Lower lobe of right lung (tissue), 2 donors: ENCODE measurements at regions not wholly inside any gene's neighbourhood (a gene's known extent, or its start where the extent isn't known, plus 50 kb on each side); places are given as distances from the start of the nearest gene placed in this dataset.

Experiments used
- ATAC-seq, 2 donors: fragments of 200-7000 bp; cut with Tn5 transposase; one replicate each; pipeline ENCODE4 v1.9.1; 2020 to 2022; ENCODE audit warnings: mild to moderate bottlenecking in 2 of 2, moderate library complexity in 2 of 2
- DNase-seq: peaks from one replicate; pipeline ENCODE4 v3.0.0-alpha.2; 2020
- H3K27ac ChIP-seq: fragments of 200-600 bp; one replicate; pipeline ENCODE4 v1.8.0; 2022
- H3K27me3 ChIP-seq: fragments of 200-600 bp; one replicate; pipeline ENCODE4 v1.8.0; 2022; ENCODE audit warnings: low read depth
- H3K36me3 ChIP-seq: fragments of 200-600 bp; one replicate; pipeline ENCODE4 v1.8.0; 2022; ENCODE audit warnings: mild to moderate bottlenecking
- H3K4me1 ChIP-seq: fragments of 200-600 bp; one replicate; pipeline ENCODE4 v1.8.0; 2022
- H3K4me3 ChIP-seq: fragments of 200-600 bp; one replicate; pipeline ENCODE4 v1.8.0; 2022; ENCODE audit warnings: mild to moderate bottlenecking
- H3K9me3 ChIP-seq: fragments of 200-600 bp; one replicate; pipeline ENCODE4 v1.8.0; 2022
- CTCF ChIP-seq: fragments of 200-600 bp; IDR thresholded peaks from one replicate; pipeline ENCODE4 v1.8.0; 2022; ENCODE audit warnings: antibody characterized with exemption, mild to moderate bottlenecking
- intact Hi-C: fragments of 100-400 bp; cut with DNase I; formaldehyde crosslinking; loops from one replicate; pipeline ENCODE4 v1.11.0; 2022
- donor health status: DM: no; HTN: yes; CAD: no; lungs with severe emphysema.

- Histone ChIP-seq H3K27ac (no peak overlapping the region), H3K36me3 (no peaks in the 10 kb centered on the region), H3K27me3 (no peaks in the 10 kb centered on the region), H3K4me3 (no peak overlapping the region), H3K4me1 (no peaks in the 10 kb centered on the region), H3K9me3 (no peaks in the 10 kb centered on the region)
- TF ChIP-seq CTCF = no peak
- ATAC-seq = no peak
- no peak for DNase-seq
- intact Hi-C loops = no loop called here
Measured at GRCh38 chr2:128997166-128997866, 678.6 kb upstream of the HS6ST1 start.

- H3K4me3 ChIP-seq = no peak overlapping the region
- H3K36me3 ChIP-seq = no peaks in the 10 kb centered on the region
- H3K27me3 ChIP-seq = no peaks in the 10 kb centered on the region
- intact Hi-C loops = no loop called here
- H3K27ac ChIP-seq = no peak overlapping the region
- TF ChIP-seq CTCF = no peak
- DNase-seq = no peak
- no peaks in the 10 kb centered on the region for H3K4me1 ChIP-seq
- ATAC-seq = no peak
- no peaks in the 10 kb centered on the region for H3K9me3 ChIP-seq
Measured at GRCh38 chr2:129001926-129002325, 683.3 kb upstream of the HS6ST1 start.

- DNase-seq = no peak
- Histone ChIP-seq H3K4me3 (no peak overlapping the region), H3K36me3 (no peaks in the 10 kb centered on the region), H3K27me3 (no peaks in the 10 kb centered on the region), H3K4me1 (no peaks in the 10 kb centered on the region), H3K9me3 (no peaks in the 10 kb centered on the region), H3K27ac (no peak overlapping the region)
- TF ChIP-seq CTCF = no peak
- no peak for ATAC-seq
- intact Hi-C loops = no loop called here
Measured at GRCh38 chr2:129002751-129003150, 684.1 kb upstream of the HS6ST1 start.

- Histone ChIP-seq H3K27ac (no peak overlapping the region), H3K36me3 (no peaks in the 10 kb centered on the region), H3K27me3 (no peaks in the 10 kb centered on the region), H3K4me1 (no peaks in the 10 kb centered on the region), H3K4me3 (no peak overlapping the region), H3K9me3 (no peaks in the 10 kb centered on the region)
- TF ChIP-seq CTCF = no peak
- intact Hi-C loops = no loop called here
- DNase-seq = no peak
- no peak for ATAC-seq
Measured at GRCh38 chr2:129004485-129004884, 685.8 kb upstream of the HS6ST1 start.

- no peak overlapping the region for H3K4me3 ChIP-seq
- DNase-seq (no peak), ATAC-seq (no peak)
- H3K27ac ChIP-seq = no peak overlapping the region
- H3K4me1 ChIP-seq = no peaks in the 10 kb centered on the region
- H3K9me3 ChIP-seq = no peaks in the 10 kb centered on the region
- TF ChIP-seq CTCF = no peak
- intact Hi-C loops = no loop called here
- H3K27me3 ChIP-seq = no peaks in the 10 kb centered on the region
- H3K36me3 ChIP-seq = no peaks in the 10 kb centered on the region
Measured at GRCh38 chr2:129004940-129005490, 686.3 kb upstream of the HS6ST1 start.
